Hematopoietic multipotent progenitor cell treated with erythropoietin and hydrocortisone succinate and interleukin-3 and kit ligand, for 8 days (in vitro differentiated cells): ENCODE measurements at regions not wholly inside any gene's neighbourhood (a gene's known extent, or its start where the extent isn't known, plus 50 kb on each side); places are given as distances from the start of the nearest gene placed in this dataset.

Experiments
- DNase-seq: peaks from one replicate; pipeline ENCODE4 v3.0.0-alpha.2; 2015

GRCh38 chr18:6465281-6465680 lies 50.6 kb upstream of the L3MBTL4 start:
- DNase-seq, result no peak

- no peak for DNase-seq
These were observed 61.5 kb upstream of the L3MBTL4 start for GRCh38 chr18:6476190-6476589.

GRCh38 chr18:6476880-6477279 lies 62.2 kb upstream of the L3MBTL4 start:
- DNase-seq, result no peak

- DNase-seq, result no peak
These were observed 63.4 kb upstream of the L3MBTL4 start for GRCh38 chr18:6478121-6478520.

GRCh38 chr18:6479699-6480098 lies 65.0 kb upstream of the L3MBTL4 start:
- no peak for DNase-seq

- peak; percentile 10 for DNase-seq
These were observed 67.7 kb upstream of the L3MBTL4 start for GRCh38 chr18:6482198-6482977.

GRCh38 chr18:6484659-6485058 lies 69.9 kb upstream of the L3MBTL4 start:
- no peak for DNase-seq

GRCh38 chr18:6486313-6486712 lies 71.6 kb upstream of the L3MBTL4 start:
- DNase-seq, result no peak

GRCh38 chr18:6486764-6487426 lies 72.2 kb upstream of the L3MBTL4 start:
- no peak for DNase-seq

- no peak for DNase-seq
These were observed 73.3 kb upstream of the L3MBTL4 start for GRCh38 chr18:6487968-6488367.

- no peak for DNase-seq
These were observed 74.2 kb upstream of the L3MBTL4 start for GRCh38 chr18:6488956-6489355.

GRCh38 chr18:6489977-6490376 lies 75.3 kb upstream of the L3MBTL4 start:
- DNase-seq, result no peak

GRCh38 chr18:6493194-6493593 lies 78.5 kb upstream of the L3MBTL4 start:
- DNase-seq, result no peak

- DNase-seq, result no peak
These were observed 80.8 kb upstream of the L3MBTL4 start for GRCh38 chr18:6495536-6495935.

GRCh38 chr18:6497543-6497942 lies 82.8 kb upstream of the L3MBTL4 start:
- no peak for DNase-seq

- no peak for DNase-seq
These were observed 83.7 kb upstream of the L3MBTL4 start for GRCh38 chr18:6498289-6498856.

GRCh38 chr18:6504605-6505497 lies 90.1 kb upstream of the L3MBTL4 start:
- no peak for DNase-seq

GRCh38 chr18:6505498-6505875 lies 90.8 kb upstream of the L3MBTL4 start:
- DNase-seq, result no peak

GRCh38 chr18:6509417-6509816 lies 94.7 kb upstream of the L3MBTL4 start:
- no peak for DNase-seq

- DNase-seq, result no peak
These were observed 95.1 kb upstream of the L3MBTL4 start for GRCh38 chr18:6509832-6510231.

GRCh38 chr18:6520901-6521300 lies 106.2 kb upstream of the L3MBTL4 start:
- DNase-seq, result no peak

- DNase-seq, result peak; percentile 60
These were observed 107.2 kb upstream of the L3MBTL4 start for GRCh38 chr18:6521803-6522418.

GRCh38 chr18:6525604-6526003 lies 110.9 kb upstream of the L3MBTL4 start:
- no peak for DNase-seq
